B cell (primary cell): ENCODE measurements at regions not wholly inside any gene's neighbourhood (a gene's known extent, or its start where the extent isn't known, plus 50 kb on each side); places are given as distances from the start of the nearest gene placed in this dataset.
A peak's percentile ranks its signal among the peaks of the same experiment; 100 is the strongest.

ENCODE experiments used
- ATAC-seq: fragments of 200-7000 bp; cut with Tn5 transposase; one replicate; pipeline ENCODE4 v1.10.0; 2021; ENCODE audit warnings: low read depth, mild to moderate bottlenecking, moderate number of reproducible peaks, moderate library complexity
- CTCF ChIA-PET: fragments of 350-600 bp; sonication (Branson Sonifier 250); formaldehyde crosslinking; loops from one replicate; lab custom pipeline; 2021; ENCODE audit warnings: antibody characterized with exemption, inconsistent platforms; lab: Charles Lee
- POLR2A ChIA-PET: fragments of 350-600 bp; sonication (Branson Sonifier 250); formaldehyde crosslinking; loops from one replicate; lab custom pipeline; 2021; ENCODE audit warnings: antibody characterized with exemption; lab: Charles Lee
- DNase-seq: peaks from one replicate; pipeline ENCODE4 v3.0.0; 2013
- H2AFZ ChIP-seq: 2 replicates; pipeline ENCODE4 v1.6.1; 2012; ENCODE audit warnings: mild to moderate bottlenecking, low read depth, low read length; ENCODE audit not compliant: insufficient read depth, poor library complexity, severe bottlenecking
- H3K27ac ChIP-seq, 2 donors: 1 replicate in 1 of 2; 2 replicates in 1 of 2; pipeline ENCODE4 v1.5.1; 2012 to 2013; ENCODE audit warnings: low read length in 2 of 2, mild to moderate bottlenecking in 2 of 2, moderate library complexity in 1 of 2
- H3K27me3 ChIP-seq, 4 experiments: fragments of 200-600 bp in 1 of 4; sonication (generic) in 1 of 4; replicated peaks in 1 of 4; 1 replicate in 2 of 4; 2 replicates in 2 of 4; pipeline versions ENCODE4 v1.6.1 to v1.7.0; 2013 to 2016; ENCODE audit warnings: low read length in 3 of 4, mild to moderate bottlenecking in 2 of 4, mixed read lengths in 1 of 4, moderate library complexity in 1 of 4; ENCODE audit not compliant: insufficient read depth in 4 of 4, control insufficient read depth in 3 of 4; ENCODE audit errors: control extremely low read depth in 1 of 4
- H3K36me3 ChIP-seq, 2 experiments: replicated peaks in 1 of 2; 1 replicate in 1 of 2; 2 replicates in 1 of 2; pipeline versions ENCODE4 v1.6.1 to v1.7.1; 2013; ENCODE audit warnings: low read length in 1 of 2; ENCODE audit not compliant: insufficient read depth in 2 of 2, control insufficient read depth in 1 of 2; ENCODE audit errors: control extremely low read depth in 1 of 2, extremely low read depth in 1 of 2
- H3K4me1 ChIP-seq, 2 donors: fragments of 200-600 bp in 1 of 2; sonication (generic) in 1 of 2; 1 replicate in 1 of 2; 2 replicates in 1 of 2; pipeline versions ENCODE4 v1.5.1 to v1.6.1; 2013 to 2017; ENCODE audit warnings: low read length in 2 of 2; ENCODE audit not compliant: control insufficient read depth in 2 of 2, insufficient read depth in 2 of 2
- H3K4me2 ChIP-seq: replicated peaks from 2 replicates; pipeline ENCODE3; 2012; ENCODE audit warnings: mild to moderate bottlenecking, low read depth, low read length; ENCODE audit not compliant: poor library complexity, severe bottlenecking
- H3K4me3 ChIP-seq, 5 experiments: fragments of 200-600 bp in 1 of 5; sonication (generic) in 1 of 5; 1 replicate in 3 of 5; 2 replicates in 2 of 5; pipeline versions ENCODE4 v1.5.1 to v1.7.0; 2011 to 2016; ENCODE audit warnings: low read length in 4 of 5, mild to moderate bottlenecking in 4 of 5, low read depth in 2 of 5, control low read depth in 1 of 5, moderate library complexity in 1 of 5; ENCODE audit not compliant: insufficient read depth in 1 of 5; ENCODE audit errors: control extremely low read depth in 1 of 5, extremely low read depth in 1 of 5
- H3K79me2 ChIP-seq: fragments of 200-600 bp; sonication (generic); one replicate; pipeline ENCODE4 v1.6.0; 2016; ENCODE audit warnings: low read length; ENCODE audit not compliant: control insufficient read depth, insufficient read depth
- H3K9ac ChIP-seq: fragments of 200-600 bp; sonication (generic); 2 replicates; pipeline ENCODE4 v1.6.1; 2017; ENCODE audit warnings: mild to moderate bottlenecking, low read length, moderate library complexity
- H3K9me3 ChIP-seq, 3 donors: one replicate each; pipeline versions ENCODE4 v1.6.1 to v1.7.1; 2013; ENCODE audit warnings: low read length in 2 of 3; ENCODE audit not compliant: control insufficient read depth in 2 of 3, insufficient read depth in 1 of 3; ENCODE audit errors: control extremely low read depth in 1 of 3
- H4K20me1 ChIP-seq: 2 replicates; pipeline ENCODE4 v1.6.0; 2012; ENCODE audit warnings: mild to moderate bottlenecking, low read length; ENCODE audit not compliant: insufficient read depth, control insufficient read depth, poor library complexity, severe bottlenecking
- H3K27ac Mint-ChIP-seq: one replicate; pipeline ENCODE4 v1.8.0; 2021; ENCODE audit warnings: mixed read lengths
- H3K27me3 Mint-ChIP-seq: one replicate; pipeline ENCODE4 v1.8.0; 2021; ENCODE audit warnings: mixed read lengths
- H3K4me1 Mint-ChIP-seq: one replicate; pipeline ENCODE4 v1.8.0; 2021; ENCODE audit warnings: mixed read lengths
- H3K4me3 Mint-ChIP-seq: one replicate; pipeline ENCODE4 v1.8.0; 2021; ENCODE audit warnings: mixed read lengths
- H3K9me3 Mint-ChIP-seq: one replicate; pipeline ENCODE4 v1.8.0; 2022; ENCODE audit warnings: mixed read lengths; ENCODE audit not compliant: insufficient read depth
- EZH2 ChIP-seq: IDR thresholded peaks from 2 replicates; pipeline ENCODE4 v1.6.1; 2012; ENCODE audit warnings: borderline replicate concordance, low read depth, mild to moderate bottlenecking, moderate library complexity, low read length; ENCODE audit not compliant: insufficient read depth, poor library complexity, severe bottlenecking
- WGBS: methylation state at CpG from one replicate; pipeline ENCODE4 v1.1.5; 2013; ENCODE audit warnings: missing lambda C conversion rate; ENCODE audit not compliant: insufficient coverage; 5-methylcytosine and 5-hydroxymethylcytosine counted together
- intact Hi-C: fragments of 100-400 bp; cut with micrococcal nuclease; formaldehyde crosslinking; loops from one replicate; pipeline ENCODE4 v1.10.0; 2022
- TF ChIP-seq, protein P1 (sequence below): fragments of 200-600 bp; IDR thresholded peaks from one replicate; pipeline ENCODE4 v1.8.0; 2022; ENCODE audit warnings: antibody characterized with exemption, mild to moderate bottlenecking

DNA sequence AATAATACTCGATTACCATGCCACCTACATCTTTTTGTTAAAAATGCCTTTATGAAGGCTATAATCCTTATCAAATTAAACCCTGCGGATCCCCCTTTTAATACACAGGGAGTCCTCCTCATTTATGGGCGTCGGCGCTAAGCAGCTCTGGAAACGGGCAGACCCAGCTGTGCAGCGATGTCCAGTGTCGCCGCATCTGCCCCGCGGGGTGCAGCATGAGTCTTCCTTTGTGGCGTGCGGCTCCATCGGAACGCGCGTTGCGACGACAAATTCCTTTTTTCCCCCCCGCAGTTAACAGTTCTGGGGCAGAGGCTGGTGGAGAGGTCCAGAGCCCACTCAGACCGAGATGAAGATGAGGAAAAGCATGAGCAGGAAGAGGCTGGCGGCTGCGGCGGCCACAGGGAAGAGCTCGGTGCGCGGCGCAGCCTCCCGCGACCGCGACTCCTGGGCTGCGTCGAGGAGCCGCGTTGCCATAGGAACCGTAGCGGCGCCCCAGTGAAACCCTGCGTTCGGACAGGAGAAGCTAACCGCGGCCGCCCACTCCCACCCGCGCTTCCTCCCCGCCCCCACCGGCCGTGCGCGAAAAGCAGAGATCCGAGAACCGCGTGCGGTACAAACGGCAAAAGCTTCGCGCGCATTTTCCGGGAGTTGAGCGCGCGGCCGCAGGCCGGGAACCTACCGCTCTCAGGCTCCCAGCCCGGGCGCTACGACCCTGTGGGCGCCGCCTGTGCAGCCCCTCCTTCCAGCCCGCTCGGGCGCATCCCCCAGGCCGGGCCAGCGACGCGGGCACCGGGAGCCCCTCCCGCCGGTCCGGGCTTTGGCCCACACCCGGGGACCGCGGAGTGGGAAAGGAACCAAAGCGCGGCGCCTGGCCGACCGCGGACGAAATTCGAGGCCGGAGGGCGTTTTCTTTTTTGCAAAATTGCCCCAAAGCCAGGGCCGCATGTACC is 130.6 kb downstream of the SPAG6 start:
- no peaks in the 10 kb centered on the region for H3K36me3 ChIP-seq
- H3K4me2 ChIP-seq = peak overlapping the region; percentile 95
- H3K27me3 ChIP-seq = peaks cover 1 to 55% (median 44%) of the 10 kb centered on the region in 4 experiments
- Mint-ChIP-seq H3K4me1 (peaks cover 15% of the 10 kb centered on the region), H3K9me3 (no peaks in the 10 kb centered on the region), H3K4me3 (peak overlapping the region; percentile 95), H3K27ac (peak overlapping the region; percentile 72), H3K27me3 (peaks cover 47% of the 10 kb centered on the region)
- H3K9ac ChIP-seq = peak overlapping the region; percentile 57
- peaks cover 0 to 16% (median 0%) of the 10 kb centered on the region in 3 donors for H3K9me3 ChIP-seq
- intact Hi-C loops = loop anchor here (2.0 to 5.0 kb wide), 3 partner anchors 39 to 224 kb away; partner anchors contain the start of gene SPAG6
- H3K27ac ChIP-seq = no peak overlapping the region
- H3K79me2 ChIP-seq = no peaks in the 10 kb centered on the region
- H2AFZ ChIP-seq = peak overlapping the region; percentile 65
- peak; percentile 31 for ATAC-seq
- H4K20me1 ChIP-seq = no peaks in the 10 kb centered on the region
- peak; percentile 68 for DNase-seq
- peaks cover 20 to 25% of the 10 kb centered on the region in 2 donors for H3K4me1 ChIP-seq
- ChIA-PET CTCF (interaction anchor here (1.2 kb wide), 2 partner anchors 21 to 136 kb away, joined by 3 to 4 read pairs; no protein-coding TSS in a partner anchor), POLR2A (interaction anchor here (1.1 kb wide), 1 partner anchor 39 kb away, joined by 4 read pairs; no protein-coding TSS in a partner anchor)
- TF ChIP-seq, protein P1, sequence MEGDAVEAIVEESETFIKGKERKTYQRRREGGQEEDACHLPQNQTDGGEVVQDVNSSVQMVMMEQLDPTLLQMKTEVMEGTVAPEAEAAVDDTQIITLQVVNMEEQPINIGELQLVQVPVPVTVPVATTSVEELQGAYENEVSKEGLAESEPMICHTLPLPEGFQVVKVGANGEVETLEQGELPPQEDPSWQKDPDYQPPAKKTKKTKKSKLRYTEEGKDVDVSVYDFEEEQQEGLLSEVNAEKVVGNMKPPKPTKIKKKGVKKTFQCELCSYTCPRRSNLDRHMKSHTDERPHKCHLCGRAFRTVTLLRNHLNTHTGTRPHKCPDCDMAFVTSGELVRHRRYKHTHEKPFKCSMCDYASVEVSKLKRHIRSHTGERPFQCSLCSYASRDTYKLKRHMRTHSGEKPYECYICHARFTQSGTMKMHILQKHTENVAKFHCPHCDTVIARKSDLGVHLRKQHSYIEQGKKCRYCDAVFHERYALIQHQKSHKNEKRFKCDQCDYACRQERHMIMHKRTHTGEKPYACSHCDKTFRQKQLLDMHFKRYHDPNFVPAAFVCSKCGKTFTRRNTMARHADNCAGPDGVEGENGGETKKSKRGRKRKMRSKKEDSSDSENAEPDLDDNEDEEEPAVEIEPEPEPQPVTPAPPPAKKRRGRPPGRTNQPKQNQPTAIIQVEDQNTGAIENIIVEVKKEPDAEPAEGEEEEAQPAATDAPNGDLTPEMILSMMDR = no peak
- peak; percentile 86 for TF ChIP-seq EZH2
- peak overlapping the region; percentile 35 to 58 (median 41) for H3K4me3 ChIP-seq
- WGBS = under 1% methylated on average over 86 of the region's 96 CpGs
